IMR-90 (cell line): ENCODE measurements at regions not wholly inside any gene's neighbourhood (a gene's known extent, or its start where the extent isn't known, plus 50 kb on each side); places are given as distances from the start of the nearest gene placed in this dataset.

Experiments used
- ATAC-seq: fragments of 200-7000 bp; cut with Tn5 transposase; 2 replicates; pipeline ENCODE4 v1.9.1; 2020; ENCODE audit warnings: low read depth, mild to moderate bottlenecking, moderate library complexity
- BruUV-seq: library from RNA; stranded (reverse); fragments of 400-500 nt; replicated peaks from 2 replicates; lab custom pipeline; 2021; lab: Mats Ljungman, UMichigan
- CTCF ChIA-PET: fragments of 300-600 bp; formaldehyde crosslinking; extraction: SDS; loops from one replicate; lab custom pipeline; 2021; ENCODE audit warnings: antibody characterized with exemption; lab: Yijun Ruan, JAX
- POLR2A ChIA-PET: fragments of 300-600 bp; sonication (Branson Sonifier 250); formaldehyde crosslinking; loops from one replicate; lab custom pipeline; 2022; ENCODE audit warnings: antibody characterized with exemption; ENCODE audit not compliant: unreplicated experiment; lab: Charles Lee
- DNase-seq: peaks from one replicate; pipeline ENCODE4 v3.0.0; 2013
- H2AFZ ChIP-seq: replicated peaks from 2 replicates; pipeline ENCODE3; 2013; ENCODE audit warnings: low read length, mild to moderate bottlenecking; ENCODE audit not compliant: poor library complexity
- H2AK5ac ChIP-seq: 2 replicates; pipeline ENCODE4 v1.6.1; 2013; ENCODE audit warnings: low read depth, low read length, inconsistent platforms
- H2AK9ac ChIP-seq: replicated peaks from 2 replicates; pipeline ENCODE3; 2013; ENCODE audit warnings: mild to moderate bottlenecking, low read depth, low read length, moderate library complexity; ENCODE audit not compliant: poor library complexity
- H2BK120ac ChIP-seq: 2 replicates; pipeline ENCODE4 v1.6.1; 2013; ENCODE audit warnings: low read depth, low read length, inconsistent platforms
- H2BK15ac ChIP-seq: 3 replicates; pipeline ENCODE4 v1.6.1; 2013; ENCODE audit warnings: low read depth, low read length, inconsistent platforms
- H2BK20ac ChIP-seq: 2 replicates; pipeline ENCODE4 v1.6.1; 2013; ENCODE audit warnings: low read depth, mild to moderate bottlenecking, inconsistent platforms, low read length, moderate library complexity
- H2BK5ac ChIP-seq: 2 replicates; pipeline ENCODE4 v1.6.1; 2013; ENCODE audit warnings: mild to moderate bottlenecking, low read depth, low read length, inconsistent platforms; ENCODE audit not compliant: poor library complexity, severe bottlenecking
- H3K14ac ChIP-seq: replicated peaks from 2 replicates; pipeline ENCODE4 v1.6.1; 2013; ENCODE audit warnings: low read depth, low read length, inconsistent platforms
- H3K18ac ChIP-seq: 2 replicates; pipeline ENCODE4 v1.6.1; 2013; ENCODE audit warnings: low read depth, low read length, control low read depth
- H3K23ac ChIP-seq: 2 replicates; pipeline ENCODE4 v1.6.1; 2013; ENCODE audit warnings: low read depth, low read length, inconsistent platforms
- H3K27ac ChIP-seq: 2 replicates; pipeline ENCODE4 v1.5.1; 2013; ENCODE audit warnings: mild to moderate bottlenecking, control low read depth, low read length; ENCODE audit not compliant: insufficient read depth
- H3K27me3 ChIP-seq: 2 replicates; pipeline ENCODE4 v1.6.1; 2013; ENCODE audit warnings: low read length; ENCODE audit not compliant: control insufficient read depth, insufficient read depth
- H3K36me3 ChIP-seq: 2 replicates; pipeline ENCODE4 v1.6.1; 2013; ENCODE audit warnings: low read length, mixed read lengths; ENCODE audit not compliant: control insufficient read depth, insufficient read depth
- H3K4ac ChIP-seq: 2 replicates; pipeline ENCODE4 v1.6.1; 2013; ENCODE audit warnings: low read depth, low read length, inconsistent platforms
- H3K4me1 ChIP-seq: 2 replicates; pipeline ENCODE4 v1.6.1; 2013; ENCODE audit warnings: low read length, mixed read lengths; ENCODE audit not compliant: control insufficient read depth, insufficient read depth
- H3K4me2 ChIP-seq: 2 replicates; pipeline ENCODE4 v1.6.1; 2013; ENCODE audit warnings: low read depth, mild to moderate bottlenecking, control low read depth, low read length, moderate library complexity
- H3K4me3 ChIP-seq: 2 replicates; pipeline ENCODE4 v1.5.1; 2013; ENCODE audit warnings: low read depth, mild to moderate bottlenecking, control low read depth, low read length, moderate library complexity; ENCODE audit not compliant: insufficient read depth
- H3K56ac ChIP-seq: 2 replicates; pipeline ENCODE4 v1.6.1; 2013; ENCODE audit warnings: low read length, inconsistent platforms; ENCODE audit not compliant: insufficient read depth; ENCODE audit errors: extremely low read depth
- H3K79me1 ChIP-seq, 2 experiments: 2 replicates each; pipeline ENCODE4 v1.6.1; 2013; ENCODE audit warnings: low read length in 2 of 2, inconsistent platforms in 1 of 2, low read depth in 1 of 2
- H3K9ac ChIP-seq: 2 replicates; pipeline ENCODE4 v1.6.1; 2013; ENCODE audit warnings: low read depth, low read length, control low read depth
- H3K9me1 ChIP-seq: 2 replicates; pipeline ENCODE4 v1.6.1; 2013; ENCODE audit warnings: low read length, inconsistent platforms; ENCODE audit not compliant: insufficient read depth
- H3K9me3 ChIP-seq: 2 replicates; pipeline ENCODE4 v1.6.1; 2013; ENCODE audit warnings: low read length; ENCODE audit not compliant: control insufficient read depth, insufficient read depth
- H4K20me1 ChIP-seq: 2 replicates; pipeline ENCODE4 v1.6.1; 2013; ENCODE audit warnings: low read length, inconsistent platforms; ENCODE audit not compliant: insufficient read depth
- H4K5ac ChIP-seq: 2 replicates; pipeline ENCODE4 v1.6.1; 2013; ENCODE audit warnings: mild to moderate bottlenecking, low read depth, low read length, control low read depth
- H4K8ac ChIP-seq, 2 experiments: 2 replicates each; pipeline ENCODE4 v1.6.1; 2013; ENCODE audit warnings: low read depth in 2 of 2, low read length in 2 of 2, control low read depth in 1 of 2, inconsistent platforms in 1 of 2
- H4K91ac ChIP-seq: 2 replicates; pipeline ENCODE4 v1.6.1; 2013; ENCODE audit warnings: low read depth, low read length, inconsistent platforms; ENCODE audit not compliant: insufficient read depth
- BHLHE40 ChIP-seq: fragments of 150-350 bp; IDR thresholded peaks from 2 replicates; pipeline ENCODE4 v1.6.1; 2016; ENCODE audit warnings: mild to moderate bottlenecking, low read depth, low read length
- CEBPB ChIP-seq: IDR thresholded peaks from 2 replicates; pipeline ENCODE4 v1.6.1; 2012; ENCODE audit warnings: low read depth, low read length, improper control_type of control experiment
- CHD1 ChIP-seq: IDR thresholded peaks from 2 replicates; pipeline ENCODE4 v1.6.1; 2012; ENCODE audit warnings: low read depth, low read length, improper control_type of control experiment
- CTCF ChIP-seq: conservative IDR thresholded peaks from 2 replicates; pipeline ENCODE4 v1.5.1; 2012; ENCODE audit warnings: mild to moderate bottlenecking, low read depth, low read length, improper control_type of control experiment
- ELK1 ChIP-seq: fragments of 150-350 bp; IDR thresholded peaks from 2 replicates; pipeline ENCODE4 v1.6.1; 2016; ENCODE audit warnings: low read depth, mild to moderate bottlenecking, low read length, moderate library complexity, borderline replicate concordance
- FOS ChIP-seq: fragments of 150-350 bp; IDR thresholded peaks from 2 replicates; pipeline ENCODE4 v1.6.1; 2016; ENCODE audit warnings: low read depth, low read length
- MAZ ChIP-seq: IDR thresholded peaks from 2 replicates; pipeline ENCODE4 v1.6.1; 2012; ENCODE audit warnings: low read depth, mild to moderate bottlenecking, low read length, improper control_type of control experiment, moderate library complexity, borderline replicate concordance
- MXI1 ChIP-seq: IDR thresholded peaks from 2 replicates; pipeline ENCODE4 v1.6.1; 2012; ENCODE audit warnings: low read depth, mild to moderate bottlenecking, low read length, moderate library complexity, borderline replicate concordance
- NFE2L2 ChIP-seq: fragments of 150-350 bp; IDR thresholded peaks from 2 replicates; pipeline ENCODE4 v1.6.1; 2016; ENCODE audit warnings: low read depth, mild to moderate bottlenecking, low read length
- RAD21 ChIP-seq: IDR thresholded peaks from 2 replicates; pipeline ENCODE4 v1.6.1; 2012; ENCODE audit warnings: low read length, improper control_type of control experiment
- RCOR1 ChIP-seq: IDR thresholded peaks from 2 replicates; pipeline ENCODE4 v1.6.1; 2012; ENCODE audit warnings: mild to moderate bottlenecking, low read length, improper control_type of control experiment; ENCODE audit not compliant: insufficient replicate concordance
- RFX5 ChIP-seq: IDR thresholded peaks from 2 replicates; pipeline ENCODE4 v1.8.0; 2012; ENCODE audit warnings: low read depth, mild to moderate bottlenecking, low read length, moderate library complexity
- SMC3 ChIP-seq: fragments of 150-350 bp; IDR thresholded peaks from 2 replicates; pipeline ENCODE4 v1.6.1; 2016; ENCODE audit warnings: low read depth, mild to moderate bottlenecking, antibody characterized with exemption, low read length, moderate library complexity
- USF2 ChIP-seq: fragments of 150-350 bp; IDR thresholded peaks from 2 replicates; pipeline ENCODE4 v1.6.1; 2017; ENCODE audit warnings: mild to moderate bottlenecking, antibody characterized with exemption, low read length, low read depth
- WGBS, 2 experiments: methylation state at CpG; one replicate each; pipeline versions ENCODE4 v1.1.5 to v1.1.7; 2013; ENCODE audit warnings: missing lambda C conversion rate in 2 of 2; ENCODE audit not compliant: insufficient read length in 1 of 2; ENCODE audit errors: extremely low coverage in 2 of 2; 5-methylcytosine and 5-hydroxymethylcytosine counted together
- dilution Hi-C: fragments of 300-500 bp; cut with HindIII; formaldehyde crosslinking; loops from one replicate; pipeline ENCODE4 v1.14.3; 2018; ENCODE audit warnings: low sequenced_read_pairs; ENCODE audit not compliant: unreplicated experiment
- in situ Hi-C: fragments of 300-500 bp; cut with MboI; formaldehyde crosslinking; loops from 3 replicates; pipeline ENCODE4 v1.14.3; 2019; ENCODE audit warnings: low sequenced_read_pairs, inconsistent platforms, mixed read lengths
- intact Hi-C: fragments of 100-400 bp; cut with micrococcal nuclease; formaldehyde crosslinking; loops from 2 replicates; pipeline ENCODE4 v1.10.0; 2022

- Histone ChIP-seq H2AK9ac (no peak overlapping the region), H4K91ac (peak overlapping the region; percentile 4; the same call in 1 of the 2 replicates), H3K9ac (no peak overlapping the region), H4K8ac (no peak overlapping the region), H3K18ac (no peak overlapping the region), H3K9me1 (peaks cover 16% of the 10 kb centered on the region), H3K79me1 (peaks cover 0 to 5% of the 10 kb centered on the region in 2 experiments; a peak in 1 of 4 replicates), H2BK120ac (no peak overlapping the region), H3K27ac (no peak overlapping the region), H3K23ac (no peak overlapping the region), H3K14ac (no peak overlapping the region), H3K4me3 (no peak overlapping the region), H3K27me3 (peaks cover 10% of the 10 kb centered on the region), H3K56ac (no peak overlapping the region), H3K4me1 (peaks cover 22% of the 10 kb centered on the region), H2BK15ac (no peak overlapping the region), H4K20me1 (no peaks in the 10 kb centered on the region), H3K4me2 (no peak overlapping the region), H3K4ac (no peak overlapping the region), H4K5ac (no peak overlapping the region), H3K9me3 (no peaks in the 10 kb centered on the region), H2AFZ (no peak overlapping the region), H3K36me3 (no peaks in the 10 kb centered on the region), H2BK20ac (no peak overlapping the region), H2AK5ac (0 out of 2 replicates have a peak overlapping the region, but pooled peaks have one; percentile 30), H2BK5ac (no peak overlapping the region)
- no peak for TF ChIP-seq NFE2L2
- TF ChIP-seq MXI1: no peak
- TF ChIP-seq CEBPB: no peak
- no peak for TF ChIP-seq SMC3
- no peak for TF ChIP-seq MAZ
- no peak for TF ChIP-seq CHD1
- TF ChIP-seq ELK1: no peak
- no peak for TF ChIP-seq USF2
- no peak for TF ChIP-seq RAD21
- TF ChIP-seq RCOR1: no peak
- TF ChIP-seq FOS: no peak
- TF ChIP-seq RFX5: no peak
- no peak for TF ChIP-seq BHLHE40
- no peak for TF ChIP-seq CTCF
- WGBS, 2 experiments: no CpG with 5 or more reads among the region's 4 CpGs
- intact Hi-C loops (no loop called here), in situ Hi-C loops (no loop called here), dilution Hi-C loops (no loop called here)
- ATAC-seq (no peak), DNase-seq (no peak)
- CTCF ChIA-PET: no interaction called here
- POLR2A ChIA-PET: no interaction called here
- no TSS peak for BruUV-seq
These were observed 86.8 kb upstream of the ZMIZ1 start for GRCh38 chr10:78981970-78982281.
